GM19351 (cell line): ENCODE measurements at regions not wholly inside any gene's neighbourhood (a gene's known extent, or its start where the extent isn't known, plus 50 kb on each side); places are given as distances from the start of the nearest gene placed in this dataset.
A peak's percentile ranks its signal among the peaks of the same experiment; 100 is the strongest.

Experiments
- ATAC-seq: cut with Tn5 transposase; IDR thresholded peaks from one replicate; pipeline ENCODE4 v1.9.1; 2021; ENCODE audit warnings: mild to moderate bottlenecking, moderate library complexity; ENCODE audit not compliant: unreplicated experiment

- no peak for ATAC-seq
Measured at GRCh38 chr3:168858327-168858726, 762.6 kb upstream of the GOLIM4 start.

GRCh38 chr3:168850109-168850508 lies 754.4 kb upstream of the GOLIM4 start:
- no peak for ATAC-seq

GRCh38 chr3:168847291-168847883 lies 751.7 kb upstream of the GOLIM4 start:
- ATAC-seq = peak; percentile 81

GRCh38 chr3:168844894-168845482 lies 749.3 kb upstream of the GOLIM4 start:
- ATAC-seq = no peak

GRCh38 chr3:168844472-168844871 lies 748.7 kb upstream of the GOLIM4 start:
- no peak for ATAC-seq

GRCh38 chr3:168843481-168843880 lies 747.8 kb upstream of the GOLIM4 start:
- ATAC-seq = no peak

GRCh38 chr3:168839653-168840052 lies 743.9 kb upstream of the GOLIM4 start:
- ATAC-seq = no peak

- no peak for ATAC-seq
Measured at GRCh38 chr3:168834558-168834957, 738.8 kb upstream of the GOLIM4 start.

GRCh38 chr3:168828943-168829342 lies 733.2 kb upstream of the GOLIM4 start:
- no peak for ATAC-seq

GRCh38 chr3:168828536-168828935 lies 732.8 kb upstream of the GOLIM4 start:
- no peak for ATAC-seq

GRCh38 chr3:168828014-168828413 lies 732.3 kb upstream of the GOLIM4 start:
- no peak for ATAC-seq

- no peak for ATAC-seq
Measured at GRCh38 chr3:168824107-168824506, 728.4 kb upstream of the GOLIM4 start.

GRCh38 chr3:168823466-168823865 lies 727.7 kb upstream of the GOLIM4 start:
- no peak for ATAC-seq

GRCh38 chr3:168820810-168821415 lies 725.2 kb upstream of the GOLIM4 start:
- no peak for ATAC-seq

GRCh38 chr3:168817177-168817576 lies 721.5 kb upstream of the GOLIM4 start:
- no peak for ATAC-seq

GRCh38 chr3:168815946-168816345 lies 720.2 kb upstream of the GOLIM4 start:
- no peak for ATAC-seq

GRCh38 chr3:168813225-168813802 lies 717.6 kb upstream of the GOLIM4 start:
- no peak for ATAC-seq

- no peak for ATAC-seq
Measured at GRCh38 chr3:168812234-168812633, 716.5 kb upstream of the GOLIM4 start.

GRCh38 chr3:168808596-168808995 lies 712.9 kb upstream of the GOLIM4 start:
- ATAC-seq = no peak

GRCh38 chr3:168807448-168807847 lies 711.7 kb upstream of the GOLIM4 start:
- ATAC-seq = no peak

GRCh38 chr3:168806871-168807270 lies 711.1 kb upstream of the GOLIM4 start:
- ATAC-seq = no peak

- ATAC-seq = no peak
Measured at GRCh38 chr3:168803536-168803935, 707.8 kb upstream of the GOLIM4 start.
